Neuronal stem cell (in vitro differentiated cells): ENCODE measurements at regions not wholly inside any gene's neighbourhood (a gene's known extent, or its start where the extent isn't known, plus 50 kb on each side); places are given as distances from the start of the nearest gene placed in this dataset.

Source experiments
- DNase-seq: peaks from one replicate; pipeline ENCODE4 v3.0.0-alpha.2; 2013; ENCODE audit warnings: low spot score
- H2AFZ ChIP-seq: one replicate; pipeline ENCODE4 v1.6.1; 2013; ENCODE audit warnings: mild to moderate bottlenecking, low read length, inconsistent platforms
- H2AK5ac ChIP-seq: 2 replicates; pipeline ENCODE4 v1.6.1; 2013; ENCODE audit warnings: low read depth, mild to moderate bottlenecking, inconsistent platforms, low read length, moderate library complexity, mixed read lengths
- H2BK120ac ChIP-seq: 2 replicates; pipeline ENCODE4 v1.6.1; 2013; ENCODE audit warnings: low read depth, mild to moderate bottlenecking, inconsistent platforms, low read length, moderate library complexity, mixed read lengths
- H2BK12ac ChIP-seq: one replicate; pipeline ENCODE4 v1.6.1; 2013; ENCODE audit warnings: low read length, inconsistent platforms
- H2BK15ac ChIP-seq: 2 replicates; pipeline ENCODE4 v1.6.1; 2013; ENCODE audit warnings: mild to moderate bottlenecking, low read length, inconsistent platforms, mixed read lengths
- H2BK5ac ChIP-seq: one replicate; pipeline ENCODE4 v1.6.1; 2013; ENCODE audit warnings: inconsistent platforms, mild to moderate bottlenecking, low read length, moderate library complexity
- H3K14ac ChIP-seq: one replicate; pipeline ENCODE4 v1.6.1; 2013; ENCODE audit warnings: low read length, inconsistent platforms
- H3K18ac ChIP-seq: 2 replicates; pipeline ENCODE4 v1.6.1; 2013; ENCODE audit warnings: low read length, inconsistent platforms
- H3K23ac ChIP-seq: 2 replicates; pipeline ENCODE4 v1.6.1; 2013; ENCODE audit warnings: low read depth, mild to moderate bottlenecking, mixed read lengths, low read length, inconsistent platforms; ENCODE audit not compliant: poor library complexity
- H3K27ac ChIP-seq: replicated peaks from 3 replicates; pipeline ENCODE4 v1.5.1; 2013; ENCODE audit warnings: low read length, inconsistent platforms
- H3K27me3 ChIP-seq, 3 experiments: 2 replicates each; pipeline ENCODE4 v1.6.1; 2013; ENCODE audit warnings: low read length in 3 of 3, mild to moderate bottlenecking in 2 of 3, inconsistent platforms in 1 of 3, low read depth in 1 of 3, mixed read lengths in 1 of 3, moderate library complexity in 1 of 3; ENCODE audit not compliant: control insufficient read depth in 3 of 3, insufficient read depth in 3 of 3
- H3K36me3 ChIP-seq, 2 donors: replicated peaks in 1 of 2; 2 replicates each; pipeline ENCODE4 v1.6.1; 2013; ENCODE audit warnings: low read length in 2 of 2; ENCODE audit not compliant: control insufficient read depth in 2 of 2, insufficient read depth in 2 of 2
- H3K4ac ChIP-seq: 2 replicates; pipeline ENCODE4 v1.6.1; 2013; ENCODE audit warnings: inconsistent platforms, mild to moderate bottlenecking, low read length, moderate library complexity
- H3K4me1 ChIP-seq, 2 donors: 1 replicate in 1 of 2; 2 replicates in 1 of 2; pipeline ENCODE4 v1.6.1; 2013; ENCODE audit warnings: low read length in 2 of 2, low read depth in 1 of 2; ENCODE audit not compliant: control insufficient read depth in 2 of 2, insufficient read depth in 1 of 2
- H3K4me2 ChIP-seq: one replicate; pipeline ENCODE4 v1.6.1; 2013; ENCODE audit warnings: mild to moderate bottlenecking, low read length, inconsistent platforms; ENCODE audit not compliant: insufficient read depth, poor library complexity, severe bottlenecking
- H3K4me3 ChIP-seq, 2 donors: 2 replicates each; pipeline ENCODE4 v1.5.1; 2013; ENCODE audit warnings: low read length in 2 of 2, mild to moderate bottlenecking in 2 of 2, inconsistent platforms in 1 of 2, moderate library complexity in 1 of 2
- H3K79me1 ChIP-seq: one replicate; pipeline ENCODE4 v1.6.1; 2013; ENCODE audit warnings: low read depth, mild to moderate bottlenecking, inconsistent platforms, low read length, moderate library complexity
- H3K9ac ChIP-seq: one replicate; pipeline ENCODE4 v1.6.1; 2013; ENCODE audit warnings: mild to moderate bottlenecking, low read depth, low read length, inconsistent platforms; ENCODE audit not compliant: poor library complexity
- H3K9me3 ChIP-seq, 2 donors: replicated peaks in 1 of 2; 2 replicates each; pipeline versions ENCODE3 to v1.6.1; 2013; ENCODE audit warnings: low read length in 2 of 2, mild to moderate bottlenecking in 2 of 2, inconsistent platforms in 1 of 2, low read depth in 1 of 2, mixed read lengths in 1 of 2, moderate library complexity in 1 of 2; ENCODE audit not compliant: control insufficient read depth in 2 of 2, insufficient read depth in 1 of 2
- H4K8ac ChIP-seq: one replicate; pipeline ENCODE4 v1.6.1; 2013; ENCODE audit warnings: low read depth, mild to moderate bottlenecking, inconsistent platforms, low read length, moderate library complexity
- H4K91ac ChIP-seq: one replicate; pipeline ENCODE4 v1.6.1; 2013; ENCODE audit warnings: low read length, low read depth, mild to moderate bottlenecking, inconsistent platforms; ENCODE audit not compliant: poor library complexity
- WGBS, 2 donors: extraction: QIAGEN DNeasy Blood & Tissue Kit; methylation state at CpG; one replicate each; pipeline ENCODE4 v1.1.7; 2013; ENCODE audit warnings: missing lambda C conversion rate in 2 of 2, mixed read lengths in 1 of 2; ENCODE audit not compliant: insufficient read length in 2 of 2, insufficient replicate concordance in 1 of 2; ENCODE audit errors: extremely low coverage in 2 of 2; 5-methylcytosine and 5-hydroxymethylcytosine counted together

DNA sequence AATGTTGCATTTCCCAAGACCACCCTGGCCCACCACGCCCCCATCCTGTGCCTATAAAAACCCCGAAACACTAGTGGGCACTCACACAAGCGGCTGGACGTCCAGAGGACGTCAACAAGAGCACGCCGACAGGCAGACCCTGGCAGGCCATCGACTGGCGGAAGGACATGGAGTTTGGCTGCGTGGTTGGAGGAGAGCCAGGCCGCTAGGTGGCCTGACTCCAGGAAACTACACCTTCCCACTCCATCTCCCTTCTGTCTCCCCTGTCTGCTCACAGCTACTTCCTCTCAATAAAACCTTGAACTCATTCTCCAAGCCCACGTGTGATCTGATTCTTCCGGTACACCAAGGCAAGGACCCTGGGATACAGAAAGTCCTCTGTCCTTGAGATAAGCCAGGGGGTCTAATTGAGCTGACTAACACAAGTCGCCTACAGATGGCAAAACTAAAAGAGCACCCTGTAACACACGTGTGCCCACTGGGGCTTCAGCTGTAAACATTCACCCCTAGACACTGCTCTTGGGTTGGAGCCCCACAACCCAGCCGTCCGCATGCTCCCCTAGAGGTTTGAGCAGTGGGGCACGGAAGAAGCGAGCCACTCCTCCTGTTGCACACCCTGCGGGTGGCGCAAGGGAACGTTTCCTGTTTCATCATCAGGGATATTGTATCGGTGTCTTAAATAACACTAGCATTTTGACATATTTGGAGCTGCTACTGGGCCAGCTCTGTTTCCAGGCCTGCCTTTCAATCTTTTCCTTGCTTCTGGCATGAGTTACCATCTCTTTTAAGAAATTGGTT lies 54.5 kb upstream of the TAF11L2 start:
- Histone ChIP-seq H3K4me3 (no peak overlapping the region), H4K8ac (no peak overlapping the region), H3K14ac (no peak overlapping the region), H3K23ac (no peak overlapping the region), H4K91ac (no peak overlapping the region), H2BK15ac (no peak overlapping the region), H2BK5ac (peak overlapping the region; percentile 7), H3K4me2 (no peak overlapping the region), H3K79me1 (no peaks in the 10 kb centered on the region), H3K18ac (peak overlapping the region; percentile 39), H3K4me1 (no peaks in the 10 kb centered on the region), H3K9me3 (peaks cover 0 to 2% of the 10 kb centered on the region in 2 donors), H3K4ac (no peak overlapping the region), H3K27me3 (no peaks in the 10 kb centered on the region), H2BK120ac (no peak overlapping the region), H2AK5ac (no peak overlapping the region), H2BK12ac (no peak overlapping the region), H3K27ac (no peak overlapping the region), H3K36me3 (no peaks in the 10 kb centered on the region), H2AFZ (no peak overlapping the region), H3K9ac (no peak overlapping the region)
- DNase-seq: no peak
- no CpG with 5 or more reads among the region's 23 CpGs for WGBS, 2 donors

DNA sequence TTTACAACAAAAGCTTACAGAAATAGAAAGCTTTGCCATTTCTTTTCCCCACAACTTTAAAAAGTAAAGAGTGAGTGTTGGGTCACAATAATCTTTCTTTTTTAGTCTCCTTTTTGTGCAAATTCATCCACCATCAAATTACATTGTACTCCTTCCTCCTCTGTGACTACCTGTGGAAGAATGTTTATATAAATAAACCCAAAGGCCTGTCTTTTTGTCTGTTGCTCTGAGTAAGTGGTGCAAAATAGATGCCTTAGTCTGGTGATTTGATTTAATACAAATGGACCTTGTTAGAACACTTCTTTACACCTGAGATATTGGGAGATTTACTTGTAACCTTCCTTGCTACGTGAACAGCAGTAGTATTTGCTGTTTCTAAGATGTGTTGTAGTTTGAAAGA lies 53.5 kb upstream of the TAF11L2 start:
- Histone ChIP-seq H3K36me3 (no peaks in the 10 kb centered on the region), H3K4ac (no peak overlapping the region), H3K9me3 (peaks cover 0 to 2% of the 10 kb centered on the region in 2 donors), H3K14ac (no peak overlapping the region), H4K91ac (no peak overlapping the region), H2AK5ac (no peak overlapping the region), H3K23ac (no peak overlapping the region), H2BK120ac (no peak overlapping the region), H2BK12ac (no peak overlapping the region), H3K79me1 (no peaks in the 10 kb centered on the region), H4K8ac (no peak overlapping the region), H3K18ac (no peak overlapping the region), H3K4me2 (no peak overlapping the region), H3K27ac (no peak overlapping the region), H2BK5ac (no peak overlapping the region), H3K4me1 (no peaks in the 10 kb centered on the region), H2BK15ac (no peak overlapping the region), H3K4me3 (no peak overlapping the region), H2AFZ (no peak overlapping the region), H3K9ac (no peak overlapping the region), H3K27me3 (no peaks in the 10 kb centered on the region)
- DNase-seq: no peak
- WGBS, 2 donors: no CpG with 5 or more reads among the region's 1 CpG

DNA sequence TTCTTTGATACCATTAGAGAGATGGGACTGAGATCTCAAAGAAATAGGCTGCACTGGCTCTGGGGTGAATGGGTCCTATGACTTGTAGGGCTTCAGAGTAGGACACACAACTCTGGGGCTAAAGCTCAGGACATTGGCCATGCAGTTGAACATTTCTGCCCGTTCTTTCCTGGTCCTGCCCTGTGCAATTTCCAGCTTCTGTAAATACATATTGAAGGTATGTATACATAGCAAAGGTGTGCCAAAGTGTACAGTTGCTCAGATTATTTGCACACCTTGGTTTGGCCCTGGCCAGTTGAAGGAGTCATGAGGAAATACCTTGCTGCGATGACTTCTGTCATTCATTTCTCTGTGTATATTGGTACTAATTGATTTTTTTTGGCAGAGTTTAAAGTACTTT lies 52.8 kb upstream of the TAF11L2 start:
- no peak for DNase-seq
- Histone ChIP-seq H2BK5ac (no peak overlapping the region), H3K9me3 (peaks cover 0 to 2% of the 10 kb centered on the region in 2 donors), H3K27me3 (no peaks in the 10 kb centered on the region), H2AFZ (no peak overlapping the region), H3K4ac (no peak overlapping the region), H3K79me1 (no peaks in the 10 kb centered on the region), H4K91ac (no peak overlapping the region), H2BK120ac (no peak overlapping the region), H4K8ac (no peak overlapping the region), H3K4me1 (no peaks in the 10 kb centered on the region), H3K14ac (no peak overlapping the region), H3K4me2 (no peak overlapping the region), H3K4me3 (no peak overlapping the region), H2BK15ac (no peak overlapping the region), H2BK12ac (no peak overlapping the region), H3K23ac (no peak overlapping the region), H3K18ac (no peak overlapping the region), H3K36me3 (no peaks in the 10 kb centered on the region), H3K27ac (no peak overlapping the region), H2AK5ac (no peak overlapping the region), H3K9ac (no peak overlapping the region)
- WGBS, 2 donors: no CpG with 5 or more reads among the region's 2 CpGs
